Body of pancreas (tissue), 4 donors: ENCODE measurements at regions not wholly inside any gene's neighbourhood (a gene's known extent, or its start where the extent isn't known, plus 50 kb on each side); places are given as distances from the start of the nearest gene placed in this dataset.

ENCODE experiments used
- ATAC-seq: fragments of 150-250 bp; one replicate; pipeline ENCODE4 v1.9.1; 2016
- DNase-seq, 4 donors: peaks; one replicate each; pipeline ENCODE4 v3.0.0-alpha.2; 2019
- H3K27ac ChIP-seq, 4 donors: fragments of 200-600 bp; sonication (generic); 1 replicate in 3 of 4; 2 replicates in 1 of 4; pipeline versions ENCODE4 v1.5.1 to v1.6.1; 2016 to 2019; ENCODE audit warnings: mild to moderate bottlenecking in 1 of 4, mixed read lengths in 1 of 4, moderate library complexity in 1 of 4
- H3K27me3 ChIP-seq, 2 donors: fragments of 200-600 bp; sonication (generic); one replicate each; pipeline ENCODE4 v1.6.0; 2016; ENCODE audit warnings: mild to moderate bottlenecking in 1 of 2
- H3K36me3 ChIP-seq, 2 donors: fragments of 200-600 bp; sonication (generic); replicated peaks in 1 of 2; 2 replicates each; pipeline ENCODE4 v1.5.1; 2016; ENCODE audit warnings: low read depth in 2 of 2; ENCODE audit not compliant: insufficient read depth in 1 of 2
- H3K4me1 ChIP-seq: fragments of 200-600 bp; sonication (generic); one replicate; pipeline ENCODE4 v1.6.0; 2016
- H3K4me3 ChIP-seq, 2 donors: fragments of 200-600 bp; sonication (generic); 1 replicate in 1 of 2; 2 replicates in 1 of 2; pipeline ENCODE4 v1.5.1; 2016 to 2019
- H3K9me3 ChIP-seq, 3 donors: fragments of 200-600 bp; sonication (generic); 1 replicate in 2 of 3; 2 replicates in 1 of 3; pipeline ENCODE4 v1.5.1; 2016
- POLR2A ChIP-seq, 3 donors: fragments of 450-650 bp; IDR thresholded peaks; one replicate each; pipeline ENCODE4 v1.6.1; 2016; ENCODE audit warnings: antibody characterized with exemption in 3 of 3, mild to moderate bottlenecking in 2 of 3
- WGBS, 2 donors: methylation state at CpG; one replicate each; pipeline ENCODE4 v1.1.5; 2017; 5-methylcytosine and 5-hydroxymethylcytosine counted together
- intact Hi-C: fragments of 100-400 bp; cut with DNase I; formaldehyde crosslinking; loops from one replicate; pipeline ENCODE4 v1.15.1; 2023
- TF ChIP-seq, protein P1 (sequence below), 7 experiments: fragments of 450-650 bp in 4 of 7; fragments of 200-600 bp in 3 of 7; sonication (generic) in 3 of 7; IDR thresholded peaks; one replicate each; pipeline ENCODE4 v1.5.1; 2016 to 2019; ENCODE audit warnings: antibody characterized with exemption in 7 of 7

DNA sequence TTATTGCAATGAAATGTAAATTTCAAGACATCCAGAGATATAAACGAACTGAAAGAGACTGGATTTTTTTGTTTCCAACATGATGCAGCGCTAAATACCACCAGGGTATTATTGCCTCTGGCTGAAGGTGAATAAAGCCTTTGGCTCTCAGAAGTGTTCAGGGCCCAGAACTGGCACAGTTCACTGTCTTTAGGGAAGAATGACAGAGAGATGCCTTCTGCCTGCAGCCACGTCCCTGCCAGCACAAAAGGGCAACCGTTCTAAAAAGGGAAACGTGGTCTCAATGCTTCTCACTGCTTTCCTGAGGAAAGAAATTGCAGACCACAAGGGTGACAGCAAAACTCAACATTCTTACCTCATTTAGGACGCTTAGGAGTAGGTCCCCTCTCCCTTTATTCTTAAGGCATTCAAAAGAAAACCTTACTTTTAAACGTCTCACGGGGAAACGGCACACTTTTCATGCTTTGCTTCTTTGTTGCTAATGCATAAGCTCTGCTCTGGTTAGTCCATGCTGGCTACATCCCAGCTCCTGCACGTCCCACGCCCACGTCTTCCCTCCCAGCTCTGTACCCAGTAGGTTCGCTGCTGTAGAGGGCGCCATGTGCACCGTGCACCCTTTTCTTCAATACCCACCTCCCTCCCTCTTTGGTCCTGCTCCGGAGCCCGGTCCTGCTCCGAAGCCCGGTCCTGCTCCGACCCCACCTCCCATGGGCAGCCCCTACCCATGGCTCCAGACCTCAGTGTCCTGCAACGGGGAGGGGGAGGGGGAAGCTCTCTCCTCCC lies 171.0 kb downstream of the HRH4 start:
- H3K4me1 ChIP-seq = no peaks in the 10 kb centered on the region
- DNase-seq = no peak
- no peak overlapping the region for H3K4me3 ChIP-seq
- no peak overlapping the region for H3K27ac ChIP-seq
- no peaks in the 10 kb centered on the region for H3K27me3 ChIP-seq
- ATAC-seq = no peak
- H3K36me3 ChIP-seq = no peaks in the 10 kb centered on the region
- intact Hi-C loops = no loop called here
- TF ChIP-seq, protein P1, sequence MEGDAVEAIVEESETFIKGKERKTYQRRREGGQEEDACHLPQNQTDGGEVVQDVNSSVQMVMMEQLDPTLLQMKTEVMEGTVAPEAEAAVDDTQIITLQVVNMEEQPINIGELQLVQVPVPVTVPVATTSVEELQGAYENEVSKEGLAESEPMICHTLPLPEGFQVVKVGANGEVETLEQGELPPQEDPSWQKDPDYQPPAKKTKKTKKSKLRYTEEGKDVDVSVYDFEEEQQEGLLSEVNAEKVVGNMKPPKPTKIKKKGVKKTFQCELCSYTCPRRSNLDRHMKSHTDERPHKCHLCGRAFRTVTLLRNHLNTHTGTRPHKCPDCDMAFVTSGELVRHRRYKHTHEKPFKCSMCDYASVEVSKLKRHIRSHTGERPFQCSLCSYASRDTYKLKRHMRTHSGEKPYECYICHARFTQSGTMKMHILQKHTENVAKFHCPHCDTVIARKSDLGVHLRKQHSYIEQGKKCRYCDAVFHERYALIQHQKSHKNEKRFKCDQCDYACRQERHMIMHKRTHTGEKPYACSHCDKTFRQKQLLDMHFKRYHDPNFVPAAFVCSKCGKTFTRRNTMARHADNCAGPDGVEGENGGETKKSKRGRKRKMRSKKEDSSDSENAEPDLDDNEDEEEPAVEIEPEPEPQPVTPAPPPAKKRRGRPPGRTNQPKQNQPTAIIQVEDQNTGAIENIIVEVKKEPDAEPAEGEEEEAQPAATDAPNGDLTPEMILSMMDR (IDR thresholded peaks at IDR 0.05) = no peak
- TF ChIP-seq POLR2A (IDR thresholded peaks at IDR 0.05) = no peak
- no peaks in the 10 kb centered on the region for H3K9me3 ChIP-seq
- 31 to 35% methylated on average over 20 to 21 of the region's 21 CpGs for WGBS, 2 donors

- no peak overlapping the region for H3K4me3 ChIP-seq
- TF ChIP-seq, protein P1 (IDR thresholded peaks at IDR 0.05) = no peak
- no peak for TF ChIP-seq POLR2A (IDR thresholded peaks at IDR 0.05)
- intact Hi-C loops = no loop called here
- no peak overlapping the region for H3K27ac ChIP-seq
- no peaks in the 10 kb centered on the region for H3K36me3 ChIP-seq
- no peaks in the 10 kb centered on the region for H3K27me3 ChIP-seq
- no peaks in the 10 kb centered on the region for H3K4me1 ChIP-seq
- no peak for DNase-seq
- no peaks in the 10 kb centered on the region for H3K9me3 ChIP-seq
- WGBS, 2 donors = 71 to 73% methylated on average over 14 to 15 of the region's 15 CpGs
- no peak for ATAC-seq
These were observed 171.9 kb downstream of the HRH4 start for GRCh38 chr18:24632158-24632988.

DNA sequence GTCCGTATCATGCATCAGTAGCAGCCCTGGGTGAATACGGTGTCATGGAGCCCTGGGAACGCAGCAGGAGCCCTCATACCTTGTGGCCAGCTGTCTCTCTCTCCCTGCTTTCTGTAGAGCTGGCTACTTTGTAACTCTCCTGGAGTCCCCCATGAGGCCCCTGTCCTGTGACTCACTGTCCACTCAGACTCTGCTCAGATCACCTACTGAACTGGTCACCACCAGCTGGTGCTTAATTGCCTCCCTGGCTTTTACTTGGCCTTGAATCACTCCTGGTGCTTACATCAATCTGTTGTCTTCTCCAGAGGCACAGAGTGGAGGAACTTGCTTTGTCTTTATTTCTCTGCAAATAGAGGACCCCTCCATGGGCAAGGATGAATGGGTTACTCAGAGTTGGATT lies 172.7 kb downstream of the HRH4 start:
- no peak for TF ChIP-seq POLR2A (IDR thresholded peaks at IDR 0.05)
- TF ChIP-seq, protein P1 (IDR thresholded peaks at IDR 0.05) = no peak
- DNase-seq (no peak), ATAC-seq (no peak)
- no peaks in the 10 kb centered on the region for H3K36me3 ChIP-seq
- 78 to 81% methylated on average over 3 of the region's 3 CpGs for WGBS, 2 donors
- no peaks in the 10 kb centered on the region for H3K4me1 ChIP-seq
- no peaks in the 10 kb centered on the region for H3K9me3 ChIP-seq
- no peak overlapping the region for H3K4me3 ChIP-seq
- no peaks in the 10 kb centered on the region for H3K27me3 ChIP-seq
- no peak overlapping the region for H3K27ac ChIP-seq
- intact Hi-C loops = no loop called here

- Histone ChIP-seq H3K4me3 (no peak overlapping the region), H3K36me3 (no peaks in the 10 kb centered on the region), H3K9me3 (no peaks in the 10 kb centered on the region), H3K27me3 (peaks cover 0 to 3% of the 10 kb centered on the region in 2 donors), H3K4me1 (no peaks in the 10 kb centered on the region), H3K27ac (no peak overlapping the region)
- TF ChIP-seq, protein P1 (IDR thresholded peaks at IDR 0.05) = no peak
- no peak for TF ChIP-seq POLR2A (IDR thresholded peaks at IDR 0.05)
- ATAC-seq = no peak
- DNase-seq = no peak
- WGBS, 2 donors = 46 to 47% methylated on average over 4 of the region's 4 CpGs
- intact Hi-C loops = no loop called here
These were observed 189.1 kb downstream of the HRH4 start for GRCh38 chr18:24649571-24649970.
